AG08395 (cell line): ENCODE measurements at regions not wholly inside any gene's neighbourhood (a gene's known extent, or its start where the extent isn't known, plus 50 kb on each side); places are given as distances from the start of the nearest gene placed in this dataset.
A peak's percentile ranks its signal among the peaks of the same experiment; 100 is the strongest.

Source experiments
- DNase-seq: peaks from one replicate; pipeline ENCODE4 v3.0.0; 2012; ENCODE audit warnings: mixed read lengths, low spot score

DNA sequence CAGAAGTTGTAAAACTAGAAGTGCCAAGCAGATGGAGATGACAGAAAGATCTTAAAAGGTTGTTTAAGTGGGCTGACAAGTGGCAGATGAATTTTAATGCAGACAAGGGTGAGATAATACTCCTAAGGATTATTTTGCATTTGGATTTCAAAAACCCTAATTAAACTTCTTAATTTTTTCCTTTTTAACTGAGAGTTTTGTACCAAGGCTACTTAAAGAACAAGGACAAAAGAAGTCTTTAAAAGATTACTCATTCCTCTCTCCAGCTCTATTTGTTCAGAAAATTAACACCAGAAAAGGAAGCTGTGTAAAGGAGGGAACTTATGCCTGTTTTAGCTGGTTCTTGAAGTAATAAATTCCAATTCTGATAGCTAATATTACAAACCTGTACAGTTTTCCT, 275.4 kb downstream of the ETNK1 start:
- no peak for DNase-seq

DNA sequence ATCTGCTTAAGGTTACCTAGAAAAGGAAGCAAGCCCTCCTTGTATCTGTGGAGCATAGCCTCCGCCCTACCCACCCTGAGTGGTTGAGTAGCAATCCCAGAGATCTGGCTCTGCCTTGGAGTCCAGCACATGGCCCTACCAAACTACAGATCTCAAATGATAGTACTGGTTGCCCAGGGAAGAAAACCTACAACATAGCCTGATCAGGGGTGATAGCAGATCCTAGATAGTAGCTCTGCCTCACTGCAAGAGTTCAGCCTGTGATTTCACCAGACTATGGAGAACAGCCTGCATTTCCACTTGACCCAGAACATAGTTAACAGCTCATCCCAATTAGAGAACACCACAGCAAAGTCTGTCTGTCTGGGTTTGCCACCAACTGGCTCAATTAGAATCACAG, 279.5 kb downstream of the ETNK1 start:
- no peak for DNase-seq

DNA sequence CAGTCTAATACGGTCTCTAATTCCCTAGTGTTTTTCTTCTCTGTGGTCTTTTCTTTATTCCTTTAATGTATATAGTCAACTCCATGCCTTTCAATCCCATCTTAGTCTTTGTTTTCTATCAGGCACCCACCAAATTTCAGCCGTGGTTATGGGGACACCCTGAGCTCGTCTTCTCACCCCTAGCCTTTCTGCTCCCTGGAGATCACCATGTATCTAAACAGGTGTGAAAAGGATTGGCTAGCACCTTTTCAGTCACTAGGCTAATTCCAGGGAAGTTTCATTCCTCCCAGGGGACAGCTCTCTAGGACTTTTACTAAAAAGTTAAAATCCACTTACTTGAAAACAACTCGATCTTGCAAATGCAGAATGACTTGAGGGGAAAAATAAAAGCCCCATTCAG, 291.3 kb downstream of the ETNK1 start:
- DNase-seq: no peak

DNA sequence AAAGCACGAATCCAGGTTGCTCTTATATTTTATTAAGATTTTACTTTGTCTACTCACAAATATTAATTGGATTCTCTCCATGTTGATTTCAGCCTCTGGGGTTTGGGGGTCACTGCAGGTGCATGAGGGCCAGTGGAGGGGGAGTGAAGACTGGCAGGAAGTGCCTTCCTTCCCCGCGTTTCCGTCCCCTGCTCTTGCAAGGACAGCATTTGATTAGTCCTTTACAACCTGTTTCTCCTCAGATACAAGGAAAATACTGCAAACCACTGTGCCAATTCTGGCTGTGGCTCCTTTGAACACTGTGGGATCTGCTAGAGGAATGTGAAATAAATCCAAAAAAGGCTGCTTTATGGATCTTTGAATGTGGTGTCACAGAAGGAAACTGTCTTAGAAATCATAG, 291.8 kb downstream of the ETNK1 start:
- no peak for DNase-seq

DNA sequence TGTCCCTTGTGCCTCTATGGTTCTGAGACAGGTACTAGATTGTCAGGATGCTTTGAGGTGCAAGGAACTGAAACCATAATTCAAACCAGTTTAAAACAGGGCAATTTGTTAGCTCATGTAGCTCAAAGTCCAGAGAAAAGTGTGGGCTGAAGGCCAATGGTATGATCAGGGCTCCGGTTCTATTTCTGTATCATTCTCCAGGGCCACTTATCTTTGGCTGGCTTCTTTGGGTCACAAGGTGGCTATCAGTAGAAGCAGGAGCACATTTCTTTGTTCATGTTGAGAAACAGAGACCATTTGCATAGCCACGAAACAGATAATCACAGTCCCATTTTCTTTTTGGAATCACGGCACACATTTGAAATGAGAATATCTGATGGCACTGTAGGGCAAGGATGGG, 294.9 kb downstream of the ETNK1 start:
- no peak for DNase-seq

DNA sequence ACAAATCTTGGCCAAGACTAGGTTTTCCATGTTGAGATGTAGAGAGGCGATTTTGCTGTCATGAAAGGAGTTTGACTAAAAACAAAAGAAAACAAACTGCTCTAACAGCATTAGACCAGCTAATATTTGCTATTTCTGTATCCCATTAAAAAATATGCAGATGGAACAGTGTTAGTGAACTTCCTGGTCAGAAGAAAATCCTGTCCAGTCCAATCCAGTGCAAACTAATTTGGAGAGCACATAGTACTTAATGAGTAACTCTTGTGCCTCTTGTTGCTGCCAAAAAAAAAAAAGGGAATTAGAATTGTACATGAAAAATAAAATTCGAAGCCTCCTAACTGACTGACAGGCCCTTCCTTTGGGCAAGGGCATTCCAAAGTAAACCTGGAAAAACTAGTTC, 298.8 kb downstream of the ETNK1 start:
- no peak for DNase-seq

DNA sequence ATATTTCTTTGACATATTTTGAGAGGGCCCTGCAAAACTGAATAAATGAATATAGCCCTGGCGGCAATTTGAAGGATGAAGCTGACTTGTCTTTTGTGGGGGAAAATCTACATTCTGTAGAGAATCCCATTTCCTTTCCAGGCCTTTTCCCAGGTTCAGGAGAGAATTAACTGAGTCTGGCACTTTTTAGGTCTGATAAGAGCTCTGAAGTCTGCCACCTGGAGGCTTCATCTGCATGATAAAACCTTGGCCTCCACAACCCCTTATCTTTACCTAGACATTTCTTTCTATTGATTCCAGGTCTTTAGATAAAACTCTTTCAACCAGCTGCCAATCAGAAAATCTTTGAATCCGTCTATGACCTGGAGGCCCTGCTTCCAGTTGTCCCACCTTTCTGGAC, 299.4 kb downstream of the ETNK1 start:
- no peak for DNase-seq

DNA sequence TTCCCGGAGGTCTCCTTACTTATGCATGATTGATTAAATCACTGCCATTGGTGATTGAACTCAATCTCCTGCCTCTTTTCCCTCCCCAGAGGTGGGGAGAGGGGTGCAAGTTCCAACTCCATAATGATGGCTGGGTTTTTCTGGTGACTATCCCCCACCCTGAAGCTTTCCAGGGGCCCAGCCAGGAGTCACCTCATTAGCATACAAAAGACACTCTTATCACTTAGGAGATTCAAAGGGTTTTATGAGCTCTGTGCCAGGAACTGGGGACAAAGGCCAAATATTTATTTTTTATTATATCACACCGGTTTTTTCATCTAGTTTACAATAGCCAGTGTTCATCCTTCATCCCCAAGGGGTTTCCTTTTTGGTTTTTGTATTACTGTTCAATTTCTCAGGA, 300.7 kb downstream of the ETNK1 start:
- DNase-seq: no peak

DNA sequence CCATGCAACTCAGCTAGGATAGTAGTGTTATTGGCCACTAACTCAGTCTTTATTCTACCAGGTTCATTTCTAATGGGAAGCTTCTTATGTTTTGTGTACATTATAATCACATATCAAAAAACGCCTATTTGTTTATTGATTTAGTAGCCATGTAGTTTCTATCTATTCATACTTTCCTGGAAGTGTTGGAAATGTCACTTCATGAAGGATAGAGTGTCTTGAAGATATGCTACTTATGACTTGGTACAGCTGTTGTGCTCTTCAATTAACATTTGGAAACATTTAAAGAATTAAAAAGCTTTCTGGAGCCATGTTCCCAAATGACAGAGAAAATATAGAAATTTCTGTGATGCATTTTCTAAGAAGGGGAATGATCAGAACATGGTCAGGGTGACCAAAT, 307.5 kb downstream of the ETNK1 start:
- DNase-seq: no peak

DNA sequence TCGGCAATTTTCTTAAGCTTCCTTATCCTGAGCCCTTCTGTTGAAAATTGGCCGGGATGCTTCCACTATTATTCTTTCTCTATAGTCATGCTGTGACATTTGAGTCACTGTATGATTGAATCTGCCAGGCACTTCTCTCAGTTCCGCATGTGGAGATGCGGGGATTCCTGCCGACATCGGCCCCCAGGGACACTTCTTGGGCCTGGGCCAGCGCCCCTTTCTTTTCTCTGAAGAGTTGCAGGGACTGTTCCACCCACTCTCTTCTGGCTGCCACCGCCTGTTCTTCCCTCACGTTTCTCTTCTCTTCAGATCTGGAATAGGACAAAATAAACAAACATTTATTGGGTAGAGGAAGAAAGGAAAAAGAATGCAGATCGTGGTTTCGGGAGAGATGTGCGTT, 310.1 kb downstream of the ETNK1 start:
- no peak for DNase-seq

DNA sequence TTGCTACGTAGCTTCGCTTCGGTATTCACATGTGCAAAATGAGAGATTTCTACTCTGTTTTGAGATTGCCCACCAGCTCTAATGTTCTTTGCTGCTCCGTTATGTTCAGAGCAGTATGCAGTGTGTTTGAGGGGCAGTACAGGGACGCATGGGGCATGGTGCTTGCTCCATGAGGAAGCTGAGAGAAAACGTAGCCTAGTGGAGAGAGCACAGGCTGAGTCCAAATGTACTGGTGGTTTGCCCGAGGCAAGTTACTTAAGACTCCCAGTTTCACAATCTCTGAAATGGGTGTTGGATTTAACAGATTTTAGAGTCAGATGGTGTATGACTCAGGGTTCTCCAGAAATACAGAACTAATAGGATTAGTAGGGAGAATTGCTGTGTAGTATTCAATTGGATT, 310.5 kb downstream of the ETNK1 start:
- peak; percentile 2 for DNase-seq

DNA sequence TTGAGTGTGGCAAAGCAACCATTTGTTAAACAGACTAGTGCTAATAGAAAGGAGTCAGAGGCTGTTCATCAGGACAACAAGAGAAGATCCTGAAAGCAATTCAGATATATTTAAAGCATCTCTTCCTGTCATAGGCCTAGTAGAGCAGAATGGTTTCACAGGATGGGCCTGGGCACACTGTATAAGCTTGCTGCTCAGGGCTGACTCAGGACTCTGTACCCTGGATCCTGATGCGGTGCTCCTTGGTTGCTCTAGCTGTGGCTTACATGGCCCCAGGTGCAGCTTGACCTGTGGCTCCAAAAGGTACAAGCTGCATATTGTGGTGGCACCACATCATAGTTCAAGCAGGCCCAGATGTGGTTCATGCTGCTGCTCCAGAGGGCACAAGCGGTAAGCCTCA, 313.4 kb downstream of the ETNK1 start:
- DNase-seq: no peak

DNA sequence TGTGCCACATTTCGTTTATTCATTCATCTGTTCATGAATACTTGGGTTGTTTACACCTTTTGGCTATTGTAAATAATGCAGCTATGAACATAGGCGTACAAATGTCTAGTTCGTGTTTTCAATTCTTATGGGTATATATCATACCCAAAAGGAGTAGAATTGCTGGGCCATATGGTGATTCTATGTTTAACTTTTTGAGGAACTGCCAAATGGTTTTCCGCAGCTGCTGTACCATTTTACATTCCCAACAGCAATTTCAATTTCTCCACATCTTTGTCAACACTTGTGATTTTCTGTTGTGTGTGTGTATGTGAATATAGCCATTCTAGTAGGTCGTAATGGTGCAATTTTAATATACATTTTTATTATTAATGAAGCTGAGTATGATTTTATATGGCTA, 326.2 kb downstream of the ETNK1 start:
- DNase-seq: no peak

DNA sequence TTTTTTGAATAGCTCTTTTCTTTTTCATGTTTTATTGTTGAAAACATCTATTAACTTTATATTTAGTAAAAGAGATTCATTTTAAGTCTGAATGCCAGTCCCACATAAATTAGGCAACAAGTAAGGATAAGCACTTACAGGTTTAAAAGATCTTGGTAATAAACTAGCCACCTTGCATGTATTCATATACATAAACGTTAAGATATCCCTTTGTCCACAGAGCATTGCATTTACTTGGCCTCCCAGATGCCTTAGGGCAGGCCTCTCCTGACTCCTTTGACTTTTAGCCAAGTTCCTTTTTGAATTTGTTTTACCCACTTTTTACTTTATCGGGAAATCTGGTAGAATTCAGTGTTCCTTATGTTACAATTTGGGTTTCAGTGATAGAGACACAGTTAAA, 331.7 kb downstream of the ETNK1 start:
- DNase-seq: no peak

DNA sequence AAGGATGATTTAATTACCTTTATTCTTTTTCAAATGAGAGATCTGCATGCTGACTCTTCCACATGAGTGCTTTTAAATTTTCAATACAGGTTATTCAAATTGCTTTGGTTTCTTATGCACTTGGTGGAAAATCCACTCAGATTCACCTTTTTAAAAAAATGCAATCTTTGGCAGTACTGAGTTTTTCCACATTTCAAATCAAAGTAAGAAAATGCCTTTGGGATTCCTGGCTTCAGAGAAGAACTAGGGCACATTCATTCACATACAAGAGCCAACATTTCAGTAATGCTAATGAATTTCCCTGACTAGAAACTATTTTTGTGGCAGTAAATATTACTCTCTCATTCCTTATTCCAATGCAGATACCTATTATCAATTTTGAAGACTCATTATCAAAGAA, 342.2 kb downstream of the ETNK1 start:
- no peak for DNase-seq

DNA sequence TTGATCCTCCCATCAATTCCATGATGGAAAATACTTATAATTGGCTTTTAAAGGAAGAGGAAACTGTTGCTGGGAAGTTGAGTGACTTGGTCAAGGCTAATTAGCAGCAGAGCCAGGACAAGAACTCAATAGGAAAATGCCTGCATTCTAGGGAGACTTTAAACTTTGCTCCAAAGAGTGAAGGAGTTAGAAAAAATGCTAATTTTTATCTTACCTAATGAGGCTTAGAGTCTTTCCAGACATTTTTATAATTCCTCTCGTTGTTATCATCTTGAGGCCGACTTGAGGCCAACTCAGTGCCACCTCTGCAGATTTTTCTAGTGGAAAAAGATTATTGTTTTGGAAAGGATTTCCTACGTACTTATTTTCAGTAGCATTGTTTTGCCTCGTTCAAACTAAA, 344.6 kb downstream of the ETNK1 start:
- no peak for DNase-seq

DNA sequence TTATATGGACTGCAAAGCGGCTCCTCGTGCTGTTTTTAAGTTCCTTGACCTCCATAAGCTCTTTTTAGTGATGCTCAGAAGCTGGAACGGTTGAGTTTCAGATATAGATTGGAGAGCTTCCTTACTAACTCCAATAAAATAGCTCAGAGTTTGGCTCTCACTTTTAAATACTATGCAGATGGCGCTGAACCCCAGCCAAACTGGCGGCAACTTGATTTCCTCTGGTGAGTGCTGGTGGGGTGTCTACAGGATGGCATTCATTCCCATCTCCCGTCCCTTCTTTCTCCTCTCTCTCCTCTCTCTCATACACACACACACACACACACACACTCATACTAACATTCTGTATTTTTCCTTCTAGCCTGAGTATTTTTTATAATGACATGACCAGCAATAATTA, 346.3 kb downstream of the ETNK1 start:
- DNase-seq: no peak

DNA sequence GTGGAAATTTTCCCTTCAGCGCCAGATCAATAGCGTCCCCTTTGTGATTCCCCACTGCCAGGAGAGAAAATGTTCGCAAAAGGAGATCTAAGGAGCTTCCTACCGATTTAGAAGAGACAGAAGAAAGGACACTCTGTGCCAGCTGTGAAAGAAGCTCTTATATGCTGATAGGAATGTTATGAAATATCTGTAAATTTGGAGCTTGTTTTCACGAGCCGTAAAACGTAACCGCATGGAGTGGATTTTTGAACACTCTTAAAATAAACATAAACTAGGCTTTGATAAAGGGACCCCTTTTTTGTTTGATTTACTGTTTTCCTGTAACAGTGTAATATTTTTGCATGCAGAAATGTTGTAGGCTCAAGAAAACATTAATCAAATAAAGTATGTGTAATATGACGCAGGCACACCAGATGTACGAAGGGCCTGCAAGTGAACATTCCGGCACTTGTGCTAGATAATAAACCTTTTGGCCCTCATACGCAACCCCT, 346.8 kb downstream of the ETNK1 start:
- peak; percentile 7 for DNase-seq

DNA sequence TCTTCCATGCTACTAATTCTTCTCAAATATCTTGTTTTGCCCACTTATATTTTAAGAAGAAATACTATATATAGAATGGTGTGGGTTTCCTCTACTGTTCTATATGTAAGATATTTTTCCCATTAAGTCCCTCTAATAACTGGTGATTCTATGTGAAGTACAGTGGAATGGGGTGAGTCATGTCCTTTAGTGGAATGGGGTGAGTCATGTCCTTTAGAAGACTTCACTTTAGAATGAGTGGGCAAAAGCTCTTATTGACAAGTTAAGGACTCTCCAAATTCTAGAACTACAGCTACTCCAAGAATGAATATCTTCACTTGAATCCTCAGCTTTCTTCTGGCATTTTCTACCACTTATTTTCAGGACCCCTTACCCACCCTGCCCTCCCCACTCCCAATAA, 349.9 kb downstream of the ETNK1 start:
- DNase-seq: peak; percentile 57

DNA sequence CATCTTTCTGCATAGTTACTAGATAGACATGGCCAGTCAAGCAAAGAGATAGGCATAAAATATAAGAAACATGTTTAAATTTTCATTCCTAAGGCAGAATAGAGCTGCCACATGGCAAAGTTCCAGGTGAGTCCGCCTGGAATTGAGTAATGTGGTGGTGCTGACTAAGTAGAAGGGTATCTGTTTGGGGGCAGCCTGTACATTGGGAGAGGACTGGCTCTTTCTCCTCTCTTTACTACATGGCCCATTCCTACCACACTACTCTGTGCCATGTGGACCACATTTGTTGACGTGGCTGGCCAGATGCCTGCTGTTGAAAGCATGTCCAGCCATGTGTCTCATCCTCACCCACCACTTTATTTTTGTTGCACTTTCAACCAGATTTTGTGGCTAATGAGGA, 354.0 kb downstream of the ETNK1 start:
- peak; percentile 95 for DNase-seq

DNA sequence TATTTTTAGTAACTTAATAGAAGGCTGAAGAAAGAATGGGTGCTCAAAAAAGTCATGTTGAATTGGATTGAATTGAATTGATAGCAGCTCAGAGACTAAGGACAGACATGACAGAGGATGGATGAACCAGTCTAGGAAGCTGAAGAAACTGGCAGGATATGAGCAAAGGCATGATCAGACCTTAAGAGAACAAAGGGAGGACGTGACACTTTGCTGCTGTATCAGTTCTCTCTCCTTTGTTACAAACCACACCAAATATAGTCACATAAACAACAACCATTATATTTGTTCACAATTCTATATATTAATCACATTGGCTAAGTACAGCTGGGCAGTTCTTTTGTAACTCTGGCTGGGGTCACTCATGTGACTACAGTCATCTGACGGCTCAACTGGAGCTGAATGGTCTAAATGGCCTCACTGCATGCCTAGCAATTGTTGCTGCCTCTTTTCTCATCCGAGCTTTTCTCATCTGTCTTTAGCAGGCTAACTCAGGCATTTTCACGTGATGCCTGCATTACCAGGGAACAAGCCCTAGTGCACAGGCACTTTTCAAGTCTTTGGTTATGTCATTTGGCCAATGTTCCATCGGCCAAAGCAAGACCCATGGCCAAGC, 355.0 kb downstream of the ETNK1 start:
- no peak for DNase-seq

DNA sequence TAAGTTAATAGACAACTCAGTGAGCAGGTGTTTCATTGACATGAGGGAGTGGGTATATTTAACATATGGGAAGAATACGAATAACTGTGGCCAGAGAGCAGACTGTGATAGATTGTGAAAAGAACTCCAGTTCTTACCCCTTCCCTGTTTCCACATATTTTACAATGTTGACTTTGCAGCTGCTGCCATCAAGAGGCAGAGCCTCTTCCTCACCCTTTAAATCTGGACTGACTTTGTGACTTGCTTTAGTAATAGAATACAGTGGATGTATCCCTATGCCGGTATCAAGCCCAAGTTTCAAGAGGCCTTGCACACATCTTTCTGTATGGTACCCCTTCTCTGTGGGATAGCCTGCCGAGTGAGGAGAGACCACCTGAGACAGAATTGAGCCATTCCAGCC, 356.7 kb downstream of the ETNK1 start:
- peak; percentile 16 for DNase-seq

DNA sequence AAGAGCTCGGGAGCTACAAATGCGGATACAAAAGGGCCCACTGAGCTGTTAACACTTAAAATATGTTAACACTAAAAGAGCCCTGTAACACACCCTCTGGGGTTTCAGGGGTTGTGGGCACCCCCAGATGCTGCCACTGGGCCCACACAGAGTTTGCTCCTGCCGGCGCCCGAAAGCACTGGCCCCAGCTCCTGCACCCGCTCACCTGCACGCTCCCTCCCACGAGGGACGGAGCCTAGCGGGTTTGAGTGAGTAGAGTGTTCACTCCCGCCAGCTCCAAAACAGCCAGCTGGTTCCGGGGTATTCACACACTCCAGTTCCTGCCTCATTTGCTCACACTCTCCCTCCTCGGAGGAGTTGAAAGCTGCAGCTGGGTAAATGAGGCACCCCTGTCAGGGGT, 357.7 kb downstream of the ETNK1 start:
- DNase-seq: no peak

DNA sequence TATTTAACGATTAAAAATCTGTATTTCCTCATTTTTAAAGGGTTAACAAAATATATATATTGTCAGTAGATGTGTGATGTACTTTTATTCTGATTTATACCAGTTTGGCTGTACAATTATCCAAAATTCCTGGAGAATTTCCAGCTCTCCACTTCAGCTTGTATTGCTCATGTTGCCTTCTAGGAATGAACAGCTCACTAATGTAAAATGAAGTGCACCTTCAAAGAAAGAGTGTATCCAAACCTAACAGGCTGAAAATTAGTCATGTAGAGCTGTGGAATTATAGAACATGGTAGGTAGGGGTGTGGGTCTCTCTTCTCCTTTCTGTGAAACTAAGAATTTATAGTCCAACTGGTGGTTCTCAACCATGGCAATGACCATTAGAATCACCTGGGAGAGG, 362.0 kb downstream of the ETNK1 start:
- DNase-seq: no peak

DNA sequence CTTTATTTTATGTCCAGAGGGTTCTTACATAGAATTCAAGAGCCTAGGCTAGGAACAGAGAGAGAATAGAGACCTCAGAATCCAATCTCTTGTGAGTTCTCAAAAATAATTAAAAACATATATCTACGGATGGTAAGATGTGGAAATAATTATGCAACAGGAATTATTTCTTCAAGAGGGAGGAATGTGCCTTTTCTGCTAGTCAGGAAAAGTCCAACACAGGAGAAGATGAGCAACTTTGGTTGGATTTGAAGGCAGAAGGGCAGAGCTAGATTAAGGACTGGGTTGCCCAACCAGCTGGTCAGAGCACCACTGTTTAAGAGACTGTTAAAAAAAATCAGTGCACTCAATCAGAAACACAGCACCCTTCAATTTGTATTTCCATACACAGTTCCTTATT, 365.5 kb downstream of the ETNK1 start:
- no peak for DNase-seq
